CD4-positive, alpha-beta T cell treated with Interleukin-4 for 1 hour (primary cell): ENCODE measurements at regions not wholly inside any gene's neighbourhood (a gene's known extent, or its start where the extent isn't known, plus 50 kb on each side); places are given as distances from the start of the nearest gene placed in this dataset.
A peak's percentile ranks its signal among the peaks of the same experiment; 100 is the strongest.

Experiments
- DNase-seq, 2 donors: peaks; one replicate each; pipeline ENCODE4 v3.0.0-alpha.2; 2020 to 2022

GRCh38 chr1:234932106-234932505 lies 196.5 kb downstream of the TOMM20 start:
- no peak for DNase-seq

- no peak for DNase-seq
These were observed 197.1 kb downstream of the TOMM20 start for GRCh38 chr1:234931404-234931973.

- DNase-seq = no peak
These were observed 199.3 kb downstream of the TOMM20 start for GRCh38 chr1:234929369-234929768.

GRCh38 chr1:234928642-234929041 lies 200.0 kb downstream of the TOMM20 start:
- no peak for DNase-seq

GRCh38 chr1:234927971-234928640 lies 200.5 kb downstream of the TOMM20 start:
- DNase-seq = no peak

GRCh38 chr1:234927312-234927970 lies 201.2 kb downstream of the TOMM20 start:
- DNase-seq = no peak

- DNase-seq = peak in 1 of 2 donors; percentile 52
These were observed 201.9 kb downstream of the TOMM20 start for GRCh38 chr1:234926559-234927311.

GRCh38 chr1:234926264-234926558 lies 202.4 kb downstream of the TOMM20 start:
- no peak for DNase-seq

- DNase-seq = peak in 1 of 2 donors; percentile 43
These were observed 203.0 kb downstream of the TOMM20 start for GRCh38 chr1:234925440-234926263.

GRCh38 chr1:234924450-234925355 lies 203.9 kb downstream of the TOMM20 start:
- DNase-seq = no peak

- no peak for DNase-seq
These were observed 205.0 kb downstream of the TOMM20 start for GRCh38 chr1:234923626-234924025.

GRCh38 chr1:234922987-234923386 lies 205.7 kb downstream of the TOMM20 start:
- DNase-seq = no peak

GRCh38 chr1:234921266-234922062 lies 207.2 kb downstream of the TOMM20 start:
- DNase-seq = no peak

GRCh38 chr1:234920843-234921140 lies 207.8 kb downstream of the TOMM20 start:
- no peak for DNase-seq

GRCh38 chr1:234920136-234920842 lies 208.3 kb downstream of the TOMM20 start:
- DNase-seq = no peak

- no peak for DNase-seq
These were observed 209.5 kb downstream of the TOMM20 start for GRCh38 chr1:234918961-234919761.

- DNase-seq = no peak
These were observed 210.3 kb downstream of the TOMM20 start for GRCh38 chr1:234918181-234918841.

- DNase-seq = no peak
These were observed 211.0 kb downstream of the TOMM20 start for GRCh38 chr1:234917495-234918180.
